ENCODE measurements at regions not wholly inside any gene's neighbourhood (a gene's known extent, or its start where the extent isn't known, plus 50 kb on each side); places are given as distances from the start of the nearest gene placed in this dataset.

GRCh38 chr16:52956044-52956443, 96.7 kb downstream of the CHD9NB start:
- TF ChIP-seq POLR2A (IDR thresholded peaks at IDR 0.05; ENCODE audit: borderline replicate concordance, extremely low read depth, insufficient read depth, insufficient read length) (no peak), CTCF (IDR thresholded peaks at IDR 0.05 in 2 of 3, conservative IDR thresholded peaks at IDR 0.05 in 1 of 3; ENCODE audit: borderline replicate concordance in 1 of 3, insufficient read depth in 1 of 3, low read depth in 2 of 3, low read length in 2 of 3) (no peak), EZH2 (IDR thresholded peaks at IDR 0.05) (no peak), ZBTB33 (IDR thresholded peaks at IDR 0.05; ENCODE audit: extremely low read depth, insufficient replicate concordance, low read length) (no peak), EZH2phosphoT487 (IDR thresholded peaks at IDR 0.05; ENCODE audit: borderline replicate concordance) (no peak), POLR2AphosphoS5 (IDR thresholded peaks at IDR 0.05; ENCODE audit: low read depth, low read length) (no peak), RAD21 (IDR thresholded peaks at IDR 0.05; ENCODE audit: low read depth) (no peak)

Measured in HCT116 (cell line).